Esophagus muscularis mucosa (tissue), 4 donors: ENCODE measurements at regions not wholly inside any gene's neighbourhood (a gene's known extent, or its start where the extent isn't known, plus 50 kb on each side); places are given as distances from the start of the nearest gene placed in this dataset.

Experiments
- DNase-seq: peaks from one replicate; pipeline ENCODE4 v3.0.0-alpha.2; 2017; ENCODE audit errors: extremely low spot score
- H3K27ac ChIP-seq, 4 donors: fragments of 200-600 bp; sonication (generic); replicated peaks in 1 of 4; 1 replicate in 3 of 4; 2 replicates in 1 of 4; pipeline ENCODE4 v1.5.1; 2016 to 2019; ENCODE audit warnings: mild to moderate bottlenecking in 1 of 4
- H3K27me3 ChIP-seq, 4 donors: fragments of 200-600 bp; sonication (generic); one replicate each; pipeline versions ENCODE4 v1.5.1 to v1.6.0; 2016 to 2019
- H3K36me3 ChIP-seq, 4 donors: fragments of 200-600 bp; sonication (generic); one replicate each; pipeline ENCODE4 v1.5.1; 2016 to 2019
- H3K4me1 ChIP-seq, 4 donors: fragments of 200-600 bp; sonication (generic); one replicate each; pipeline ENCODE4 v1.5.1; 2016 to 2019
- H3K4me3 ChIP-seq, 4 donors: fragments of 200-600 bp; sonication (generic); 1 replicate in 2 of 4; 2 replicates in 2 of 4; pipeline ENCODE4 v1.5.1; 2016 to 2019; ENCODE audit warnings: mild to moderate bottlenecking in 4 of 4, moderate library complexity in 1 of 4
- H3K9me3 ChIP-seq, 4 donors: fragments of 200-600 bp; sonication (generic); 1 replicate in 3 of 4; 2 replicates in 1 of 4; pipeline ENCODE4 v1.5.1; 2016 to 2019
- EP300 ChIP-seq: sonication (generic); formaldehyde crosslinking; IDR thresholded peaks from one replicate; pipeline ENCODE4 v1.6.1; 2017; ENCODE audit warnings: antibody characterized with exemption
- POLR2A ChIP-seq: fragments of 450-650 bp; IDR thresholded peaks from one replicate; pipeline ENCODE4 v1.6.1; 2017; ENCODE audit warnings: antibody characterized with exemption, moderate library complexity, mild to moderate bottlenecking, low read depth
- POLR2AphosphoS5 ChIP-seq, 2 donors: sonication (generic); formaldehyde crosslinking; IDR thresholded peaks; one replicate each; pipeline ENCODE4 v1.6.1; 2017; ENCODE audit warnings: antibody characterized with exemption in 2 of 2
- WGBS: methylation state at CpG from one replicate; pipeline ENCODE4 v1.1.5; 2018; 5-methylcytosine and 5-hydroxymethylcytosine counted together
- intact Hi-C: fragments of 100-400 bp; cut with DNase I; formaldehyde crosslinking; loops from one replicate; pipeline ENCODE4 v1.15.1; 2023
- TF ChIP-seq, protein P1 (sequence below), 3 experiments: fragments of 200-600 bp in 2 of 3; fragments of 450-650 bp in 1 of 3; sonication (generic) in 2 of 3; IDR thresholded peaks; one replicate each; pipeline ENCODE4 v1.5.1; 2017 to 2019; ENCODE audit warnings: antibody characterized with exemption in 3 of 3, mild to moderate bottlenecking in 2 of 3, moderate library complexity in 1 of 3

DNA sequence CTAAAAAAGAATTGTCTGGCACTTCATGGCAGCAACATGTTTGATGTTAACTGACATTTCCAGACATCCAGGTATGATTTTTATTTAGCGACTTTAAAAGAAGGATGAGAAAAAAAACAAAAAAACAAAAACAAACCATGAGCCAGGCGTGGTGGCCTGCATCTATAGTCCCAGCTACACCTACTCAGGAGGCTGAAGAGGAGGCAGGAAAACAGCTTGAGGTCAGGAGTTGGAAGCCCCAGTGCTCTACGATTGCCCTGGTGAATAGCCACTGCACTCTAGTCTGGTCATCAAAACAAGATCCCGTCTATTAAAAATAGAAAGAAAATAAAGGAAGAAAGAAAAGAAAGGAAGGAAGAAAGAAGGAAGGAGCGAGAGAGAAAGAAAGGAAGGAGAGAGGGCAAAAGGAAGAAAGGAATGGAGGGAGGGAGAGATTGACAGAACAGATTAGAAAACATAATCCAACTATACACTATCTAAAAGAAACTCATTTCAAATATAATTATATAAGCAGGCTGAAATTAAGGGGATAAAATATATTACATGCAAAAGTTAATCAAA is 141.6 kb downstream of the TRIM27 start:
- H3K27ac ChIP-seq = no peak overlapping the region
- no peaks in the 10 kb centered on the region for H3K36me3 ChIP-seq
- no peak overlapping the region for H3K4me3 ChIP-seq
- peaks cover 0 to 3% (median 0%) of the 10 kb centered on the region in 4 donors for H3K4me1 ChIP-seq
- intact Hi-C loops = no loop called here
- peaks cover 0 to 6% (median 0%) of the 10 kb centered on the region in 4 donors for H3K9me3 ChIP-seq
- TF ChIP-seq, protein P1, sequence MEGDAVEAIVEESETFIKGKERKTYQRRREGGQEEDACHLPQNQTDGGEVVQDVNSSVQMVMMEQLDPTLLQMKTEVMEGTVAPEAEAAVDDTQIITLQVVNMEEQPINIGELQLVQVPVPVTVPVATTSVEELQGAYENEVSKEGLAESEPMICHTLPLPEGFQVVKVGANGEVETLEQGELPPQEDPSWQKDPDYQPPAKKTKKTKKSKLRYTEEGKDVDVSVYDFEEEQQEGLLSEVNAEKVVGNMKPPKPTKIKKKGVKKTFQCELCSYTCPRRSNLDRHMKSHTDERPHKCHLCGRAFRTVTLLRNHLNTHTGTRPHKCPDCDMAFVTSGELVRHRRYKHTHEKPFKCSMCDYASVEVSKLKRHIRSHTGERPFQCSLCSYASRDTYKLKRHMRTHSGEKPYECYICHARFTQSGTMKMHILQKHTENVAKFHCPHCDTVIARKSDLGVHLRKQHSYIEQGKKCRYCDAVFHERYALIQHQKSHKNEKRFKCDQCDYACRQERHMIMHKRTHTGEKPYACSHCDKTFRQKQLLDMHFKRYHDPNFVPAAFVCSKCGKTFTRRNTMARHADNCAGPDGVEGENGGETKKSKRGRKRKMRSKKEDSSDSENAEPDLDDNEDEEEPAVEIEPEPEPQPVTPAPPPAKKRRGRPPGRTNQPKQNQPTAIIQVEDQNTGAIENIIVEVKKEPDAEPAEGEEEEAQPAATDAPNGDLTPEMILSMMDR (IDR thresholded peaks at IDR 0.05) = no peak
- TF ChIP-seq EP300 (no peak), POLR2A (no peak), POLR2AphosphoS5 (IDR thresholded peaks at IDR 0.05) (no peak)
- no peak for DNase-seq
- 17% methylated on average over 5 of the region's 5 CpGs for WGBS
- H3K27me3 ChIP-seq = peaks cover 0 to 96% (median 62%) of the 10 kb centered on the region in 4 donors

GRCh38 chr6:28785962-28786679 is 137.7 kb downstream of the TRIM27 start:
- Histone ChIP-seq H3K36me3 (no peaks in the 10 kb centered on the region), H3K4me1 (peaks cover 3 to 11% (median 6%) of the 10 kb centered on the region in 4 donors), H3K27me3 (peaks cover 6 to 100% (median 72%) of the 10 kb centered on the region in 4 donors), H3K4me3 (no peak overlapping the region), H3K27ac (no peak overlapping the region), H3K9me3 (peaks cover 0 to 6% (median 0%) of the 10 kb centered on the region in 4 donors)
- intact Hi-C loops = no loop called here
- no peak for TF ChIP-seq POLR2A
- TF ChIP-seq, protein P1 (IDR thresholded peaks at IDR 0.05) = no peak
- no peak for TF ChIP-seq EP300
- TF ChIP-seq POLR2AphosphoS5 (IDR thresholded peaks at IDR 0.05) = no peak
- DNase-seq = no peak
- 3% methylated on average over 27 of the region's 30 CpGs for WGBS

- TF ChIP-seq POLR2AphosphoS5 (IDR thresholded peaks at IDR 0.05) = no peak
- TF ChIP-seq EP300 = no peak
- TF ChIP-seq, protein P1 (IDR thresholded peaks at IDR 0.05) = no peak
- TF ChIP-seq POLR2A = no peak
- Histone ChIP-seq H3K4me1 (peaks cover 3 to 9% (median 8%) of the 10 kb centered on the region in 4 donors), H3K36me3 (no peaks in the 10 kb centered on the region), H3K27ac (no peak overlapping the region), H3K9me3 (peaks cover 0 to 6% (median 0%) of the 10 kb centered on the region in 4 donors), H3K27me3 (peaks cover 6 to 99% (median 67%) of the 10 kb centered on the region in 4 donors), H3K4me3 (peak overlapping the region in 3 of 4 donors; percentile 12 to 21 (median 15))
- 5% methylated on average over 20 of the region's 20 CpGs for WGBS
- intact Hi-C loops = no loop called here
- DNase-seq = no peak
Measured at GRCh38 chr6:28789553-28790083, 134.2 kb downstream of the TRIM27 start.

DNA sequence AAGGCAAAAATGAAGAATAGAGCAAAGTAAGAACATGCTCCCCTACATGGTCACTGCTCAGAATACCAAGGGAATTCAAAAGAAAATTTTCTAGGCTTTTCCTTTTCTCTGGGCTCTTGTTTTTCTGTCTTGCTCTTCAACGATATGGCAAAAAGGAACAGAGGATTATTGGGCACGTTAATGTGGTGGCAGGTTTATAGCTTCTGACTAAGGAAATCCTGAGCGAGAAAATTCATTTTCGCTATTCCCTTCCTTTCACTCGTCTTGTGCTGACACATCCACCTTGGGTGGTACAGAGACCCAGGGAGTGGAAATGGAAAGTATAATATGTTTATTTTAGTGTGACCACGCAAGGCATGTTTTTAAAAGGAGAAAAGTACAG is 132.8 kb downstream of the TRIM27 start:
- H3K4me3 ChIP-seq = no peak overlapping the region
- peaks cover 6 to 99% (median 66%) of the 10 kb centered on the region in 4 donors for H3K27me3 ChIP-seq
- no peak overlapping the region for H3K27ac ChIP-seq
- H3K36me3 ChIP-seq = no peaks in the 10 kb centered on the region
- DNase-seq = no peak
- intact Hi-C loops = no loop called here
- WGBS = 38% methylated on average over 6 of the region's 6 CpGs
- peaks cover 3 to 9% (median 8%) of the 10 kb centered on the region in 4 donors for H3K4me1 ChIP-seq
- H3K9me3 ChIP-seq = peaks cover 0 to 6% (median 0%) of the 10 kb centered on the region in 4 donors
- no peak for TF ChIP-seq EP300
- TF ChIP-seq POLR2A = no peak
- TF ChIP-seq, protein P1 (IDR thresholded peaks at IDR 0.05) = no peak
- no peak for TF ChIP-seq POLR2AphosphoS5 (IDR thresholded peaks at IDR 0.05)
